Activated B cell treated with CpG ODN at 0.5 μM for 24 hours (primary cell): ENCODE measurements at regions not wholly inside any gene's neighbourhood (a gene's known extent, or its start where the extent isn't known, plus 50 kb on each side); places are given as distances from the start of the nearest gene placed in this dataset.

Source experiments
- ATAC-seq: fragments of 200-7000 bp; cut with Tn5 transposase; one replicate; pipeline ENCODE4 v1.10.0; 2021; ENCODE audit warnings: low read depth, mild to moderate bottlenecking, moderate library complexity
- CTCF ChIA-PET: fragments of 350-600 bp; sonication (Branson Sonifier 250); formaldehyde crosslinking; loops from one replicate; lab custom pipeline; 2021; ENCODE audit warnings: antibody characterized with exemption; lab: Charles Lee
- POLR2A ChIA-PET: fragments of 350-600 bp; sonication (Branson Sonifier 250); formaldehyde crosslinking; loops from one replicate; lab custom pipeline; 2021; ENCODE audit warnings: antibody characterized with exemption; lab: Charles Lee
- DNase-seq: peaks from one replicate; pipeline ENCODE4 v3.0.0; 2022
- H3K27ac Mint-ChIP-seq: one replicate; pipeline ENCODE4 v1.8.0; 2020; ENCODE audit warnings: mixed read lengths
- H3K27me3 Mint-ChIP-seq: one replicate; pipeline ENCODE4 v1.8.0; 2021; ENCODE audit warnings: mixed read lengths
- H3K36me3 Mint-ChIP-seq: one replicate; pipeline ENCODE4 v1.8.0; 2021; ENCODE audit warnings: low read depth, mixed read lengths
- H3K4me1 Mint-ChIP-seq: one replicate; pipeline ENCODE4 v1.8.0; 2021; ENCODE audit warnings: mixed read lengths
- H3K4me3 Mint-ChIP-seq: one replicate; pipeline ENCODE4 v1.8.0; 2020; ENCODE audit warnings: mild to moderate bottlenecking, mixed read lengths
- H3K9me3 Mint-ChIP-seq: one replicate; pipeline ENCODE4 v1.8.0; 2020; ENCODE audit warnings: mixed read lengths
- intact Hi-C: fragments of 100-400 bp; cut with micrococcal nuclease; formaldehyde crosslinking; loops from one replicate; pipeline ENCODE4 v1.15.1; 2024
- TF ChIP-seq, protein P1 (sequence below): fragments of 200-600 bp; IDR thresholded peaks from one replicate; pipeline ENCODE4 v1.8.0; 2022; ENCODE audit warnings: antibody characterized with exemption, mild to moderate bottlenecking

DNA sequence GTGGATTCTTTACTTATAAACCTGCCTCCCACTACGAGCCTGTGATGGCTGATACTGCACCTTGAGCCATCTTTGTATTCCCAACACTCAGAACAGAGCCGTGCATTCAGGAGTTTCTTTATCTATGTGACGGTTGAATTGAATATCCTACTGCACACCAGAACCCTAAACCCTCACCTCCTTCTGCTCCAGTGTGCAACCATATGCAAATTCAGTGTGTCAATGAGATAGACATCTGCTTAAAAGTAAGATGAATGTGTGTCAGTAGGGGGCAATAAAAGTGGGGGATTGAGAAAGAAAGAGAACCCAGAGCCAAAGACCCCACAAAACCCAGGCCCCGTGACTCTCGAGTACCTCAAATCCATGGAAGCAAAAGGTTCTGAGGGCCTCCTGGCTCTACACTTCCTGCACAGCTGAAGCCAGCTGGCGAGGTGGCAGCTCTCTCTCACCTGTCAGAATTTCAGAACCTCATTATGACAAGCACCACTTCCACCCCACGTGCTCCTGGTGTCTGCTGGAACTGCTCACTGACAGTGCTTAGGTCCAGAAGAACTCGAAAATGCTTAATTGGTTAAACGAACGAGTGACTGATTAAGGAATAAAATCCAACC lies 143.3 kb upstream of the GPR26 start:
- no peaks in the 10 kb centered on the region for H3K36me3 Mint-ChIP-seq
- DNase-seq, result no peak
- H3K27me3 Mint-ChIP-seq, result peaks cover 3% of the 10 kb centered on the region
- H3K4me1 Mint-ChIP-seq, result peaks cover 12% of the 10 kb centered on the region
- TF ChIP-seq, protein P1, sequence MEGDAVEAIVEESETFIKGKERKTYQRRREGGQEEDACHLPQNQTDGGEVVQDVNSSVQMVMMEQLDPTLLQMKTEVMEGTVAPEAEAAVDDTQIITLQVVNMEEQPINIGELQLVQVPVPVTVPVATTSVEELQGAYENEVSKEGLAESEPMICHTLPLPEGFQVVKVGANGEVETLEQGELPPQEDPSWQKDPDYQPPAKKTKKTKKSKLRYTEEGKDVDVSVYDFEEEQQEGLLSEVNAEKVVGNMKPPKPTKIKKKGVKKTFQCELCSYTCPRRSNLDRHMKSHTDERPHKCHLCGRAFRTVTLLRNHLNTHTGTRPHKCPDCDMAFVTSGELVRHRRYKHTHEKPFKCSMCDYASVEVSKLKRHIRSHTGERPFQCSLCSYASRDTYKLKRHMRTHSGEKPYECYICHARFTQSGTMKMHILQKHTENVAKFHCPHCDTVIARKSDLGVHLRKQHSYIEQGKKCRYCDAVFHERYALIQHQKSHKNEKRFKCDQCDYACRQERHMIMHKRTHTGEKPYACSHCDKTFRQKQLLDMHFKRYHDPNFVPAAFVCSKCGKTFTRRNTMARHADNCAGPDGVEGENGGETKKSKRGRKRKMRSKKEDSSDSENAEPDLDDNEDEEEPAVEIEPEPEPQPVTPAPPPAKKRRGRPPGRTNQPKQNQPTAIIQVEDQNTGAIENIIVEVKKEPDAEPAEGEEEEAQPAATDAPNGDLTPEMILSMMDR, result no peak
- intact Hi-C loops, result no loop called here
- no peaks in the 10 kb centered on the region for H3K9me3 Mint-ChIP-seq
- ATAC-seq, result no peak
- ChIA-PET CTCF (no interaction called here), POLR2A (no interaction called here)
- no peak overlapping the region for H3K4me3 Mint-ChIP-seq
- H3K27ac Mint-ChIP-seq, result no peak overlapping the region

GRCh38 chr10:123523833-123524232 lies 142.3 kb upstream of the GPR26 start:
- Mint-ChIP-seq H3K27me3 (peaks cover 3% of the 10 kb centered on the region), H3K36me3 (no peaks in the 10 kb centered on the region), H3K27ac (no peak overlapping the region), H3K4me1 (peaks cover 12% of the 10 kb centered on the region), H3K9me3 (no peaks in the 10 kb centered on the region), H3K4me3 (no peak overlapping the region)
- POLR2A ChIA-PET, result no interaction called here
- no peak for ATAC-seq
- TF ChIP-seq, protein P1, result no peak
- CTCF ChIA-PET, result no interaction called here
- DNase-seq, result no peak
- intact Hi-C loops, result no loop called here

GRCh38 chr10:123526356-123527064 lies 139.6 kb upstream of the GPR26 start:
- H3K9me3 Mint-ChIP-seq, result no peaks in the 10 kb centered on the region
- CTCF ChIA-PET, result no interaction called here
- H3K27ac Mint-ChIP-seq, result no peak overlapping the region
- POLR2A ChIA-PET, result no interaction called here
- H3K27me3 Mint-ChIP-seq, result peaks cover 3% of the 10 kb centered on the region
- TF ChIP-seq, protein P1, result no peak
- no peak overlapping the region for H3K4me3 Mint-ChIP-seq
- no peak for DNase-seq
- ATAC-seq, result no peak
- H3K4me1 Mint-ChIP-seq, result peaks cover 12% of the 10 kb centered on the region
- intact Hi-C loops, result no loop called here
- H3K36me3 Mint-ChIP-seq, result no peaks in the 10 kb centered on the region

- CTCF ChIA-PET, result no interaction called here
- no peaks in the 10 kb centered on the region for H3K36me3 Mint-ChIP-seq
- H3K4me1 Mint-ChIP-seq, result peaks cover 12% of the 10 kb centered on the region
- intact Hi-C loops, result no loop called here
- H3K27me3 Mint-ChIP-seq, result no peaks in the 10 kb centered on the region
- no peak overlapping the region for H3K4me3 Mint-ChIP-seq
- POLR2A ChIA-PET, result interaction anchor here (0.7 kb wide), 1 partner anchor 294 kb away, joined by 5 read pairs; no protein-coding TSS in a partner anchor
- no peaks in the 10 kb centered on the region for H3K9me3 Mint-ChIP-seq
- H3K27ac Mint-ChIP-seq, result no peak overlapping the region
- TF ChIP-seq, protein P1, result no peak
- ATAC-seq (no peak), DNase-seq (no peak)
These were observed 139.0 kb upstream of the GPR26 start for GRCh38 chr10:123527151-123527550.

- DNase-seq (no peak), ATAC-seq (no peak)
- TF ChIP-seq, protein P1, result no peak
- ChIA-PET CTCF (no interaction called here), POLR2A (no interaction called here)
- Mint-ChIP-seq H3K4me1 (peaks cover 8% of the 10 kb centered on the region), H3K4me3 (no peak overlapping the region), H3K36me3 (no peaks in the 10 kb centered on the region), H3K9me3 (no peaks in the 10 kb centered on the region), H3K27me3 (no peaks in the 10 kb centered on the region), H3K27ac (no peak overlapping the region)
- intact Hi-C loops, result no loop called here
These were observed 136.9 kb upstream of the GPR26 start for GRCh38 chr10:123529146-123529760.
